GM18508 (cell line): ENCODE measurements at regions not wholly inside any gene's neighbourhood (a gene's known extent, or its start where the extent isn't known, plus 50 kb on each side); places are given as distances from the start of the nearest gene placed in this dataset.

Source experiments
- ATAC-seq: cut with Tn5 transposase; IDR thresholded peaks from one replicate; pipeline ENCODE4 v1.9.1; 2021; ENCODE audit warnings: moderate number of reproducible peaks; ENCODE audit not compliant: insufficient read depth, unreplicated experiment

DNA sequence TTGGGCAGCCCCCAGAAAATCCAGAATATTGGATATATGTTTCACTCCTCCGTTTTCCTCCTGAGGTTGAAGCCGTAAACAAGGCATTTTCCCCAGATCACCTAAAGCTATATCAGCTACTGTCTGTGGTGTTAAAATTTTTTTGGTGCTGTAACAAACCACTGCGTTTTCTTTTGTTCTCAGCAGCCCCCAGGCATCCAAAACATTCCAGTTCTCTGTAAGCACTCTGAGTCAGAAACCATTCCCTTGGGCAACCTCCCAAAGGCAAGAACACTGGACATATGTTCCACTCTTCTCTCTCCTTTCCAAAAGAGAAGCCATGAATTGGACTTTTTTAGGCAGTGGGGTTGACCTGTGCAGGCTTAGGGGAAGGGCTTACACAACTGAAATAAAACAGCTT, 310.9 kb downstream of the MID1IP1 start:
- ATAC-seq, result no peak

DNA sequence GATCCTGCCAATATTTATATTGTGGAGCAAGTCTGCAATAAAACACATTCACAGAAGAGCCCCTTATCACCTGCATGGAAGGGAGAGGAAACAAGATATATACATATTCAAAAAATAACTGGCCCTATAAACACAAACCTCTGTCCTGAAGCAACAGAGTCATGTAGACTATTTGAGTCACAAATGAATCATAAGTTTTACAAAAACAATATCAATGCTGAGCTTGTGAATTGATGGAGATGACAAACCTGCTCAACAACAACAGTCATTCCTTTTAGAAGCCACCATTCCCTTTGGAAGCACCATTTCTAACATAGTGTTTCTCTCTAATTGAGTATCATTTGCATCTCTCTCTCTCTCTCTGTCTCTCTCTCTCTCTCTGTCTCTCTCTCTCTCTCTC, 313.9 kb downstream of the MID1IP1 start:
- no peak for ATAC-seq

DNA sequence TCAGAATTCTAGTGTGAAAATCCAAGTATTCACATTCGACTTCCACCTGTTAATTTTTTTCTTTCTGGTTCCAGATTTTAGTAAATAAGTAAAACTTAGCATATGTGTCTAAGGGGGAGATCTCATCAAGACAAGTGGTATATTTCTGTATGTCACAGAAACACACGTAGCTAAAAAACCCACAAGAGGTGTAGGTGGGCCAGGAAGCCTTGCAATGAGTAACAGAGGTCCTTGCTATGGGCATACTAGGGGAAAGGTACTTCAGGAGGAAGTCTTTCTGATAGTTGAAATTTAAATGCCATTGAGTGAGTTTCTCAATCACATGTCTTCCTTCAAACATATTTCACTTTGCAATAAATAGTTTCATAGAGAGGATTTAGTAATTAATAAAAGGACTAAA, 315.8 kb downstream of the MID1IP1 start:
- ATAC-seq, result no peak

DNA sequence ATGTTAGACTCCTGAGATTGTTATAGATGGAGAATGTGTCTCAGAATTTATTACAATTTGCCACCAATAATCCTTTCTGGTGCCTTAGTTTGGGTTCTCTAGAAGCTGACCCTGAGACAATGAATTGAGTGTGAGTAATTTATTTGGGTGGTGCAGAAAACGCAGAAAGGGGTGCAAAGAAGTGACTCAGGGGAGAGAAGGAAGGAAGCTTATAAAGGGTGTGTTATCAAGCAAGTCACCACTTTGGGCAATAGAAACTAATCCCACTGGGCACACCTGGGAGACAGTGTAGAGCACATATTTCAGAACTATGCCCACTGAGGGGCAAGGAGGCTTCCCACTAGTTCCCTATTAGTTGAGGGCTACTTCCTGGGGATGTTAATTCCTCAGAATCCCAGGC, 320.6 kb downstream of the MID1IP1 start:
- no peak for ATAC-seq

DNA sequence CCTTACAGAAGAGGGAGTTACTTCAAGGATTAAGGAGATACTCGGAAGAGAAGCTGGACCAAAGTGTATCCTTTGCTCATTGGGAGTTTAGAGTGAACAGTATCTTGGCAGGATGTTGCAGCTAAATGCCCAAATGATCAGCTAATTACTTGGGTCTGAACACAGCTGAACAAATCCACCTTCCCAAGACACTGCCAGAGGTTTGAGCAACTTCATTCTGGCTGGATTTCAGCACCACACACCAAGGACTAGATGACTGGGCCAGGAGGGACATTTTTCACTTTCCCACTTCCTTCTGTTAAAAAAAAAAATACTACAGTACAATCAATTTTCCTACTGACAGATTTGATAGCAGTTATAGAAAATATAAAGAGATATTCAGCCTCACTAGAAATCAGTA, 324.6 kb downstream of the MID1IP1 start:
- ATAC-seq, result no peak

DNA sequence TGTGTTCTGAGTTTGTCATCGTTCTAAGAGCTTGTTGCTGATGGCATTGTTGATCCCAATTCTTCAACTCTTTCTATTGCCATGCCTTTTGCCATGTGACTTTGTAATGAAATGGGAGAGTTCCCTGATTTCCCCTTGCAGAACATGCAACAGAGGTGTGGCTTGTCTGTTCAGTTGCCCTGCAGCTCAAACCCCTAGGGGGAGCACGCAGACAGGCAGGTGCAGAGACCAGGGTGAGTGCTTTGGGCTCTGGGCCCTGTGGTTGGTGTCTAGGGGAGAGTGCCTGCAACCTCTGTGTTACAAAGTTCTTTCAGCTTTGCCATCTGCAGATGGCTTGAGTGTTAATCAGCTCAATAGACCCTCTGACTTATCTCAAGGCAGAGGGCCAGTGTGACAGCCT, 332.7 kb downstream of the MID1IP1 start:
- no peak for ATAC-seq

DNA sequence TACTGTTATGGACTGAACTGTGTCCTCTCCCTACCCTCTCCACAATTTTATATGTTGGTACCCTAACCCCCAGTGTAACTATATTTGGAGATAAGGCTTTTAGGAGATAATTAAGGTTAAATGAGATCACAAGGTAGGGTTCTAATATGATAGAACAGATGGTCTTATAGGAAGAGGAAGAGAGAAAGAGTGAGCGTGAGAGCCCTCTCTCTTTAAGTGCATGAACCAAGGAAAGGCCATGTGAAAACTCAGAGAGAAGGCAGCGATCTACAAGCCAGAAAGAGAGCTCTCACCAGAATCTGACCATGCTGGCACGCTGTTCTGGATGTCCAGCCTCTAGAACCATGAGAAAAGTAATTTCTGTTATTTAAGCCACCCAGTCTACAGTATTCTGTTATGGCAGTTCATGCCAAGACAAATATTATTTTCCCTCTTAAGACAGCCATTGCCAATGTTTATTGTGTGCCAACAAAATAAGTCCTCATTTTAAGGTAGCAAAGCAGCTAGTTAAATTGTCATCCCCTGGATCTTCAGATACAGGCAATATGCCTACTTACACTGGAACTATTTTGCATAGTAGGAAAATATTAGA, 336.2 kb downstream of the MID1IP1 start:
- no peak for ATAC-seq

DNA sequence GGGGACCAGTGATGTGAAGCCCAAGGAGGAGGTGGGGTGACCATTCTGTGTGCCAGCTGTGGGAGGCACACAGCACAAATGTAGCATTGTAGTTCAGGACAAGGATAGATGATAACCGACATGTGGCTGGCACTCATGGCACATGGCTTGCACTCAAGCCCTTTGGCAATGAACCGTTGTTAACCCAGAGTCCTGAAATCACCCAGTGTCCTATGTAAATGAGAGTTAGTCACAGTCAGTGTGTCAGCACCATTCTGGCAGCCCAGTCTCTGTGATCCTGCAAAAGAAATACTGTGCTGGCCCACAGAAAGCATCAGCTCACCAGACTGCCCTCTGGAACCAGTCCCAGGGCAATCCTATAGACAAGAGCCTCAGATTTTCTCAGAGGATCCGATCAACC, 339.3 kb downstream of the MID1IP1 start:
- ATAC-seq, result no peak

DNA sequence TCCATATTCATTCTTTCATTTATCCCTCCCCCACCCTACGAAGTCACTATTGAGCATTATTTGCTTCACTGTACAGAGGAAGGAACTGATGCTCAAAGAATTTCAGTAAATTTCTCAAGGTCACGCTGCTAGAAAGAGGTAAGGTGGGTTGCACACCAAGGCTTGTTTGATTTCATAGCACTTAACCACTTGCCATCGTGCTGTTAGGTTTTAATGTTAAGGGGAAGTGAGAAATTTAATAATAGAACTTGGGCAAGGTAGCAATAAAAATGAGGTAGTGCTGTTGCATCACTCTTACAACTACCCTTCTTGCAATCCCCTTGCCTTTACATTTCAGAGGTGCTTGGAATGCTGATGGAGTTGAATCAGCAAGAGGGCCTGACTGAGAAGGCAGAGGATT, 343.1 kb downstream of the MID1IP1 start:
- no peak for ATAC-seq

DNA sequence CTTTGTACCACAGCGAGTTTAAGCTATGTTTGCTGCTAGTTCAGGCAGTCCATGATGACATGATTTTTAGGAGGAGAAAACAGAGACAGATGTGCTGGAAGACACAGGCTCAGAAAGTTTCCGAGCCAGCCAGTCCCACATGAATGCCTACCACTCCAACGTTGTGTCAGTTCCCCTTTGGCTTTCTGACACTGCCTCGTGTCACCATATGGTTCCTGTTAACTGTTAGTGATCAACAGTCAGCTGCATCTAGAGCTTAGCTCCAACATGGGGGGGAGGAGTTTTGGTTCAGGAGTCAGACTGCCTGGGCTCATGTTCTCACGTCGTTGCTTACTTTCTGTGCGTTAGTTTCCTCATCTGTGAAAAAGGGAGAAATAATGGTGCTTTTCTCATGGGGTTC, 343.7 kb downstream of the MID1IP1 start:
- no peak for ATAC-seq

DNA sequence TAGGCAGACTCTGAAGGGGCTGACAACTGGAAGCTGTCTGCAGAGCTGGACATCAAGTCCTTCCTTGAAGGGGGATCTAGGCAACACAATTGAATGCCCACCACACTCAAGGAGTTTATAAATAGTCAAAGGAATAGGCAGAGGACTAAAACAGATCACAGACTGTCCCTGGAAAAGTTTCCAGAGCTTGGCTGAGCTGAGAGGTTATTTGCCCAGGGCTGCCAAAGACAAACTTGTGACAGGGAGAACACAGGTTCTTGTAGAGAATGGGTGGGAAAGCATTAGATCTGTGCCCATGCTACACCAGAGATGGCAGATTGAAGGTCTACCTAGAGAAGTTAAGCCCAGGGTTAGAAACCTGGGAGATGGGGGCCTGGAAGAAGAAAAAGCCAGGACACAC, 344.6 kb downstream of the MID1IP1 start:
- ATAC-seq, result no peak

DNA sequence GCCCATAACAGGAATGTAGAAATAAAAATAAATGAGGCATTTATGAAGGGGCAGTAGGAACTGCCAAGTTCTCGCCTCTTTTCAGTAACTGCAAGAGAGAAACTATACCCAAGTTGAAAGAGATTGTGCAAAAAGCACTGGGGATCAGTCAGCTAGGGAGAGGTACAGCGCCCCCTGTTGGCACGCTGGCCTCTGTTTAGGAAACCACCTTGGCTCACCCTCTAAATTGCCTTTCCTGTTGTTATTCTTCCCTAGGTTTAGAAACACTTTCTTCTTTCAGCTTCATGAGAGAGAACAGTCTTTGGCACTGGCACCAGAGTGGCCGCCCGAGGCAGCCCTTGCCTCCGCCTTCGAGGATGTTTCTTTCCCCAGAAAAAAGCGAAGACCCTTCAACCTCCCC, 348.5 kb downstream of the MID1IP1 start:
- ATAC-seq, result no peak

DNA sequence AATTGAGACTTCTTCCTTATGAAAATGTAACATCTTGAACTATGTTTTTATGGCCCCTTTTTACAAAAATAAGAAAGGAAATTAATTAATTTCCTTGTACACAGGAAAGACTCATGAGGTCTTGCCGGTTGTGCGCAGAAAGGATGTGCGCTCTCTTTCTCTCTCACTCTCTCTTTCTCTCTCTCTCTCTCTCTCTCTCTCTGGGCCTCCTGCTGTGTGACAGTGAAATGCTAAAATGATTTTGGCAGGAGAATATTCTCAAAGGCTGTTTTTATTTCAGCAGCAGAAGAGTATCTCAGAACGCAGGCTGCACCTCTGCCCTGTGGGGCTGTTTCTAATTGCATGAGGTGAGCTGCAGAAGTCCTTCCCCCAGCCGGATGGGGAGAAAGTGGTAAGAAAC, 349.0 kb downstream of the MID1IP1 start:
- no peak for ATAC-seq

DNA sequence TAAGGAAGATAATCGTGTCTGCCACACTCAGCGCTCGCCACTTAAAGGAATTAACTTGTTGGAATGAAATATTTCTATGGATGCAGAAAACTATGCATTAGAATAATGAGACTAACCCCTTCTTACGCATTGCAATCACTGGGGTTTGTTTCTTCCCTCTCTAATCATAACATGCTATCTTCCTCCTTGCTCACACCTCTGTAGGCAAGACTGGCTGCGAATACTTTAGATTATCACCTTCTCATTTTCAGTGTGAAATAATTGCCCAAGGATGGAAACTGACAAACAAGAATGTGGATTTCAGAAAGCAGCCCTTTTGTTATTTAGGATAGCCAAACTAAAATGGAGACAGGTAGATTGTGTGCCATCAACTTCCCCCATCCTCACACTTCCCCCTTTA, 349.4 kb downstream of the MID1IP1 start:
- ATAC-seq, result no peak

DNA sequence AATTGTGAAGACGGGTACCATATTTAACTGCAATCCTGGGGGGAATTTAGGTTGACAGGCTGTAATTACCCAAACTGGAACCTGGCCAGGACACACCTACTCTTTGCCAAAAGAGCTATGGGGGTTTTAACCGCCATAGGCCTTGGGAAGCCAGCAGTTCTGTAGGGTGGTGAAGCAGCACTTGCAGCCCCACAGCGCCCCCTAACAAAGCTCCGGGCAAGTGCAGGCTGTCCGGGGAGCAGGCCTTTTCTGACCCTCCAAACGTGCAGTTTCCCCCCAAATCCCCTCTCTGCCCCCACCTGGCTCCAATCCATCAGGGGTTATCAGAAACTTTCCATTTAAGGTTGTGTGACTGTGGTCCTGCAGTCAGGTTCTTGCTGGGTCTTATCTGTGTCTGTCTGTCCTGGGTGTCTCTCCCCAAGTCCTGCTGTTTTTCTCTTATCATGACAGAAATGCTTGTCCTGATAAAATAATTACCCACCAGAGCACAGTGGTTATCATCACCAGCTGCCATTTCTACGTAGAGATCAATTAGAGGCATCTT, 350.9 kb downstream of the MID1IP1 start:
- ATAC-seq, result no peak

DNA sequence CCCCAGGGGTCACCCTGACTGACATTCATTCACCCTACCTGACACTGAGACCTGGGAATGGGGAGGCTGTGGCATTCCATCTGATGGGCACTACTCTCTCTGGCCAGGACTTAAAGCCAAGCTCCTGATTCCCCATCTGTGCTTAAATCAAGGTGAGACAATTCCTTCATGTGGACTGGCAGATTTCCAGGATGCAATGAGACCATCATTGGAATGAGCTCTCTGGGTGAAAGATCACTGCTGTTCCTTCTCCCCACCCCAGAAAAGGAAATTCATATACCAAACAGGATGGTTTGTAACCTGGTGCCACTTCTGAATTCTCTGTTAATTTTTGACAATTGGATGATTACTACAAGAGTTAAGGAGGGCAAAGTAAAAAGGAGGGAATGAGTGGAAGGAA, 354.8 kb downstream of the MID1IP1 start:
- no peak for ATAC-seq

DNA sequence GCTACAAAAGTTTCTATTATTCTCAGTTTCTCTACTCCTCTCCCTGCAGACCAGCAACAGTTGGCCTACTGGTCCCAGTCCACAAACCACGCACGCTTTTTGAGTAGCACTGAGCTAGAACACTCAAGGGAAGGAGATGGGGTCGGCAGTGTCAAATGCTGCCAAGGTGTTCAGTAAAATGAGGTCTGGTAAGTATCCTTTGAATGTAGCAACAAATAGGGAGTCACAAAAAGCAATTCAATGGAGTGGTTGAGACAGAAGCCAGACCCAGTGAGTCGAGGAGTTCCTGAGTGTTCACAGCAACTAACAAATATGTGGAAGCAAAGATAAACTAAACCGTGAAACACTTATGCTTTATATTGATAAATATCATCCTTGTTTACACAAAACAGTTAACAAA, 355.7 kb downstream of the MID1IP1 start:
- ATAC-seq, result no peak

DNA sequence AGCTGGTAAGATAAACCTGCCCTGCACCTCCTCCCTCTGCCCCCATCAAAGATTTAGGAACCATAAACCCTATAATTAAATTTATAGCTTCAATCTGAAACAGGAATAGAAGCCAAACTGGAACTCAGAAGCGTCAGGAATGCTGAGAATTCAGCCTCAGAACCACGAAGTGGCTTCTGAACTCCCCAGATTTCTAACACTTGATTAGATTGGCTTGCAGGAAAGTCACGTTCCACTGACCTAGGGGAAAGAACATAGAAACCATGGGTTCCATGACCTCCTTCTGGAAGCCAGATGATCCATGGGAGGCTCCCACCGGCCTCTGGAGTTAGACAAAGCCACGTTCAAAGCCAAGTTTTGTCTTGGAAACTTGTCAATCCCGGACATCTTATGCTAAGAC, 356.5 kb downstream of the MID1IP1 start:
- ATAC-seq, result no peak

DNA sequence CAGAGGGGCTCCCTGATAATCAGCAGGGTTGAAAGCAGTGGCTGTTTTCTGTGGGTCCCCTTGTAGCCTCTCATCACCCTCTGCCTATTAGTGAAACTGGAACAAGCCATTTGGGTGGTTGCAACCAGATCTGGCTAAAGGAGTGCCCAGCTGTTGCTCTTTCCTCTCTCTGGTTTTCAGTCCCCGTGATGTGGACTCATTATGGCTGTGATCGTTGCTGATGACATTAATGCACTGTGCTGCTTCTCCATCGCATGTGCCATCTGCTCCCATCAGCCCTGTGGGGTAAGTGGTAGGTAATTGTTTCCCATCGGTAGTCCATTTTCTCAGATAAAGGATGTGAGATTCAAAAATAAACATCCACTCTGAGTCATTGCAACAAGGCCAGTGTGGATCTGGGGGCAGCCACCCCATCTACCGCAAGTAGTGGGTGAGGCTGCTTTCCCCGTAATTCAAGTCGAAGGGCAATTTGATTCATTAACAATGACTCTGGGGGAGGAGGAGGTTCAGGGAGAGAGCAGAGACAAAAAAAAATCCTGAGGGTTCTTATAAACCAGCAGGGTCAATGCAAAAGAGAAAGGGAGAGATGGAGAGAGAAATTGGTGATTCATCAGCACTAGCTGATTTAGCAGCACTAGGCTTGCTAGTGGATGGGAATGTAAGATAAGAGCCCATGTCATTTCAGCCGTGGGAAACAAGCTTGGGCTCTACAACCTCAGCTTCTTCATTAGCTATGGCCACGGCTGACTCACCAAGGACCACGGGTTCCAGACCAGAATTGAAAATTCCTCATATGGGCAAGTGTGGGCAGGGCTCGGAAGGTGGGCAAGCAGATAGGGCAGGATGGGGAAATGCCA, 357.8 kb downstream of the MID1IP1 start:
- ATAC-seq, result no peak

DNA sequence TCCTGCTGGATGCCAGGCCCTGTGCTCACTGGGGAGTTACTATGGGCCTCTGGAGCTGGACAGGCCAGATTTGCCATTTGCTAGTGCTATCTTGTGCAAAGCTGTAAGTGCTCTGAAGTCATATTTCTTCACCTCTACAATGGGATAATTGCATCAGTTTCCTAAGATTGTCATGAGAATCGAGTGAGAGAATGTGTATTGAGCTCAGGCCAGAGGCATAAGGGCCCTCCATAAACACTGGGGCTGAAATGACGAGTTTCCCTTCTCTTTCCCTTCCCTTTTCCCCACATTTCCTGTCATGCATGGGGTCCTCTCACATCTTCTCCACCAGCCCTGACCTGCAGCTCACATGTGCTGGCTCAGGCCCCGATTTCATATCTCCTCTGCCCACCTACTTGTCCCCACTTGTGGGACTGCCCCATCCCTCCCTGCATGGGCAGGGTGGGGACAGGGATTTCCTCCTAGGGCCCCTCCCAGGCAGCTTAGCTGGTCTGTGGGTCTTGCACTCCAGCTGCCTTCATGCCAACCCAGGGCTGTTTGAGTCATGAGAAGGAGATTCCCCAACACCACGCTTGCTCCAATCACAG, 358.8 kb downstream of the MID1IP1 start:
- no peak for ATAC-seq

DNA sequence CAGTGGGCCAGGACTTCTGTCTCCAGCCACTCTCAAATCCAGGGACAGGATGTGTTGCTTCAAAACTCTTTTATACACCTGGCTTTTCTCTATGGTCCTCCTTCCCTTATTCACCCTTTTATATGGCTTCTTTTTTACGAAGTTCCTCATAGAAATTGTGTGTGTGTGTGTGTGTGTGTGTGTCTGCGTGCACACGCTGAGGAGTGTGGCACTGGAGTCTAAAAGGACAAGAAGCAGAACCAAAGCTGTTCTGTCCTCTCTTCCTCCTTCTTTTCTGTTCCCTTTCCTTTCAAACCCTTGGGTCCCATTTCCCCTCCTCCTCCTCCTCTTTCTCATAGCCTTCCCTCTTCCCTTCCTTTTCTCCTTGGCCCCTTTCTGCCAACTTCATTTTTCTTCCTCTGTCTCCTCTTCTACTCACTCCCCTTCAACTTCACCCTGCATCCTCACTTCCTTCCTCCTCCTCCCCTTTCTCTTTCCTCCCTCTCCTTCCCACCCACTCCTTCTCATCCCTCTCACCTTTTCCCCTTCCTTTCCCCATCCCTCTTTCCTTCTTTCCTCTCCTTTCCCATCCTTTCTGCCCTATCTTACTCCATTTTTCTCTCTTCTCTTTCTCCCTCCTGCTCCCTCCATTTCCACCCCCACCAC, 360.5 kb downstream of the MID1IP1 start:
- no peak for ATAC-seq
